PC-9 (cell line): ENCODE measurements at regions not wholly inside any gene's neighbourhood (a gene's known extent, or its start where the extent isn't known, plus 50 kb on each side); places are given as distances from the start of the nearest gene placed in this dataset.
A peak's percentile ranks its signal among the peaks of the same experiment; 100 is the strongest.

ENCODE experiments used
- BruUV-seq: library from RNA; stranded (reverse); fragments of 400-500 nt; replicated peaks from 2 replicates; lab custom pipeline; 2021; lab: Mats Ljungman, UMichigan
- CTCF ChIA-PET: fragments of 300-600 bp; sonication (Branson Sonifier 250); formaldehyde crosslinking; loops from one replicate; lab custom pipeline; 2022; ENCODE audit warnings: antibody characterized with exemption; lab: Charles Lee
- POLR2A ChIA-PET: fragments of 300-600 bp; sonication (Branson Sonifier 250); formaldehyde crosslinking; loops from one replicate; lab custom pipeline; 2022; ENCODE audit warnings: antibody characterized with exemption; ENCODE audit not compliant: unreplicated experiment; lab: Charles Lee
- DNase-seq, 2 experiments: peaks; one replicate each; pipeline versions ENCODE4 v3.0.0 to v3.0.0-alpha.2; 2015 to 2022; ENCODE audit warnings: mixed read lengths in 1 of 2
- H2AFZ ChIP-seq: fragments of 200-600 bp; sonication (generic); 2 replicates; pipeline ENCODE4 v1.8.1; 2017; ENCODE audit warnings: antibody characterized with exemption
- H3F3A ChIP-seq: fragments of 200-600 bp; sonication (generic); 2 replicates; pipeline ENCODE4 v1.8.1; 2017; ENCODE audit warnings: antibody characterized with exemption, mild to moderate bottlenecking, low read depth; ENCODE audit not compliant: insufficient read depth
- H3K27ac ChIP-seq: fragments of 200-600 bp; sonication (generic); 2 replicates; pipeline ENCODE4 v1.6.1; 2016; ENCODE audit warnings: mixed run types
- H3K27me3 ChIP-seq: fragments of 200-600 bp; sonication (generic); 2 replicates; pipeline ENCODE4 v1.6.1; 2016; ENCODE audit warnings: low read depth, mixed run types; ENCODE audit not compliant: insufficient read depth
- H3K36me3 ChIP-seq: fragments of 200-600 bp; sonication (generic); 2 replicates; pipeline ENCODE4 v1.6.1; 2016; ENCODE audit warnings: low read depth, mixed run types
- H3K4me1 ChIP-seq: fragments of 200-600 bp; sonication (generic); replicated peaks from 2 replicates; pipeline ENCODE4 v1.6.1; 2016; ENCODE audit warnings: mixed run types; ENCODE audit not compliant: insufficient read depth
- H3K4me2 ChIP-seq: fragments of 200-600 bp; sonication (generic); 2 replicates; pipeline ENCODE4 v1.6.1; 2017; ENCODE audit warnings: mixed run types
- H3K4me3 ChIP-seq: fragments of 200-600 bp; sonication (generic); 2 replicates; pipeline ENCODE4 v1.6.1; 2016; ENCODE audit warnings: mixed run types
- H3K79me2 ChIP-seq: fragments of 200-600 bp; sonication (generic); 2 replicates; pipeline ENCODE4 v1.6.1; 2017; ENCODE audit warnings: low read depth, mixed run types
- H3K9me2 ChIP-seq: fragments of 200-600 bp; sonication (generic); 2 replicates; pipeline ENCODE4 v1.8.1; 2017; ENCODE audit warnings: mild to moderate bottlenecking; ENCODE audit not compliant: insufficient read depth
- H3K9me3 ChIP-seq: fragments of 200-600 bp; sonication (generic); 2 replicates; pipeline ENCODE4 v1.8.1; 2016; ENCODE audit warnings: low read depth; ENCODE audit not compliant: insufficient read depth
- H4K20me1 ChIP-seq: fragments of 200-600 bp; sonication (generic); 2 replicates; pipeline ENCODE4 v1.8.1; 2017; ENCODE audit not compliant: insufficient read depth
- CTCF ChIP-seq: fragments of 200-600 bp; sonication (generic); conservative IDR thresholded peaks from 2 replicates; pipeline ENCODE4 v1.6.1; 2017; ENCODE audit warnings: mixed run types, antibody characterized with exemption, mild to moderate bottlenecking, moderate library complexity
- EZH2 ChIP-seq: fragments of 200-600 bp; sonication (generic); IDR thresholded peaks from 2 replicates; pipeline ENCODE4 v1.8.0; 2017; ENCODE audit warnings: antibody characterized with exemption, low read depth
- intact Hi-C: fragments of 100-400 bp; cut with micrococcal nuclease; formaldehyde crosslinking; loops from one replicate; pipeline ENCODE4 v1.10.0; 2022; ENCODE audit not compliant: unreplicated experiment

- Histone ChIP-seq H3F3A (no peaks in the 10 kb centered on the region), H2AFZ (no peak overlapping the region), H3K4me1 (peaks cover 5% of the 10 kb centered on the region), H3K79me2 (no peaks in the 10 kb centered on the region), H3K9me2 (no peaks in the 10 kb centered on the region), H3K4me3 (no peak overlapping the region), H3K27me3 (no peaks in the 10 kb centered on the region), H3K4me2 (no peak overlapping the region), H3K36me3 (no peaks in the 10 kb centered on the region), H3K27ac (no peak overlapping the region), H3K9me3 (no peaks in the 10 kb centered on the region), H4K20me1 (no peaks in the 10 kb centered on the region)
- TF ChIP-seq CTCF (no peak), EZH2 (no peak)
- intact Hi-C loops = no loop called here
- ChIA-PET CTCF (no interaction called here), POLR2A (no interaction called here)
- BruUV-seq = no TSS peak
- no peak for DNase-seq
Measured at GRCh38 chr14:80146941-80147340, 64.4 kb downstream of the DIO2 start.

- H4K20me1 ChIP-seq = no peaks in the 10 kb centered on the region
- no peaks in the 10 kb centered on the region for H3K27me3 ChIP-seq
- no peak overlapping the region for H3K4me2 ChIP-seq
- no peaks in the 10 kb centered on the region for H3K36me3 ChIP-seq
- intact Hi-C loops = no loop called here
- no TSS peak for BruUV-seq
- H2AFZ ChIP-seq = no peak overlapping the region
- no peaks in the 10 kb centered on the region for H3F3A ChIP-seq
- ChIA-PET POLR2A (no interaction called here), CTCF (no interaction called here)
- H3K27ac ChIP-seq = no peak overlapping the region; the same call in 1 of the 2 replicates
- H3K4me3 ChIP-seq = no peak overlapping the region
- peaks cover 9% of the 10 kb centered on the region; the same call in 1 of the 2 replicates for H3K9me3 ChIP-seq
- H3K79me2 ChIP-seq = no peaks in the 10 kb centered on the region
- no peaks in the 10 kb centered on the region; the same call in 1 of the 2 replicates for H3K9me2 ChIP-seq
- peak; percentile 19 to 46 for DNase-seq
- no peaks in the 10 kb centered on the region for H3K4me1 ChIP-seq
- no peak for TF ChIP-seq CTCF
- no peak for TF ChIP-seq EZH2
Measured at GRCh38 chr14:80136358-80136757, 74.9 kb downstream of the DIO2 start.

GRCh38 chr14:80135305-80136088, 75.8 kb downstream of the DIO2 start:
- Histone ChIP-seq H3K4me2 (no peak overlapping the region), H3K79me2 (no peaks in the 10 kb centered on the region), H3F3A (no peaks in the 10 kb centered on the region), H3K9me3 (peaks cover 9% of the 10 kb centered on the region; the same call in 1 of the 2 replicates), H3K4me3 (no peak overlapping the region), H2AFZ (no peak overlapping the region), H3K27me3 (no peaks in the 10 kb centered on the region), H3K36me3 (no peaks in the 10 kb centered on the region), H3K4me1 (no peaks in the 10 kb centered on the region), H3K27ac (no peak overlapping the region), H4K20me1 (no peaks in the 10 kb centered on the region), H3K9me2 (no peaks in the 10 kb centered on the region; the same call in 1 of the 2 replicates)
- no TSS peak for BruUV-seq
- ChIA-PET CTCF (no interaction called here), POLR2A (no interaction called here)
- TF ChIP-seq CTCF (no peak), EZH2 (no peak)
- no peak for DNase-seq
- intact Hi-C loops = no loop called here
